Motor neuron (in vitro differentiated cells): ENCODE measurements at regions not wholly inside any gene's neighbourhood (a gene's known extent, or its start where the extent isn't known, plus 50 kb on each side); places are given as distances from the start of the nearest gene placed in this dataset.
"Not testable (repeated sequence)": the region's sequence is repeated elsewhere in the genome, so short reads cannot be mapped to it uniquely, and the experiment has no call there.

Experiments
- ATAC-seq, 8 experiments: fragments of 200-7000 bp; cut with Tn5 transposase; replicated peaks in 6 of 8; 2 replicates each; pipeline ENCODE4 v1.8.0; 2021; ENCODE audit warnings: mild to moderate bottlenecking in 8 of 8, moderate library complexity in 8 of 8
- H3K27ac ChIP-seq, 2 donors: fragments of 250-450 bp; sonication (Bioruptor Pico); 2 replicates each; pipeline ENCODE4 v1.9.0; 2021; ENCODE audit warnings: antibody characterized with exemption in 2 of 2, mild to moderate bottlenecking in 2 of 2, moderate library complexity in 1 of 2
- H3K4me1 ChIP-seq, 2 donors: fragments of 250-450 bp; sonication (Bioruptor Pico); replicated peaks in 1 of 2; 2 replicates each; pipeline ENCODE4 v1.6.1; 2021; ENCODE audit warnings: antibody characterized with exemption in 2 of 2, mild to moderate bottlenecking in 2 of 2, moderate library complexity in 1 of 2
- H3K4me3 ChIP-seq, 5 donors: fragments of 250-450 bp; sonication (Bioruptor Pico); 2 replicates each; pipeline ENCODE4 v1.9.0; 2021; ENCODE audit warnings: antibody characterized with exemption in 5 of 5, mild to moderate bottlenecking in 5 of 5, moderate library complexity in 4 of 5
- WGBS, 10 experiments: fragments of 450-650 bp; shearing (Covaris generic); methylation state at CpG; one replicate each; pipeline ENCODE4 v1.0.0; 2022; 5-methylcytosine and 5-hydroxymethylcytosine counted together
- in situ Hi-C, 9 experiments: fragments of 400-800 bp; cut with MboI; loops; one replicate each; pipeline ENCODE4 v1.15.0; 2021; ENCODE audit warnings: low sequenced_read_pairs in 9 of 9, low pct_unique_long_range_greater_than_20kb in 2 of 9; ENCODE audit not compliant: unreplicated experiment in 9 of 9

DNA sequence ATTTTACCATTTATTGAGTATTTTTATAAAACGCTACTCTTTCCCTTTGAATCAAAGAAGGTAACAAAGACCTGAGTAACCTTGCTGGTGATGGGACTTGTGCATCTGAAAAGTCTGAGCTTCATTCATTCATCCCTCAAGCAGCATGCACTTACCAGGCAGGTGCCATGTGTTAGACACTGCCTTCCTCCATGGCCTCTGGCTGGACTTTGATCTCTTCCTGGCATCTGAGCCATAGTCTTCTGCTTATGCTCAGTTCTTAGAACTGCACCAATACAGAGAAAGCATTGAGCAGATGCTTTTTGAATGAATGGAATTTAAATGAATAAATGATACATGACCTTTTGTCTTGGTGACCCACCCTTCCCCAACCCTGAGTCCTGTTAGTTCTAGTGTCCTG is 251.4 kb upstream of the COPS8 start:
- ATAC-seq, result no peak
- in situ Hi-C loops, result no loop called here

DNA sequence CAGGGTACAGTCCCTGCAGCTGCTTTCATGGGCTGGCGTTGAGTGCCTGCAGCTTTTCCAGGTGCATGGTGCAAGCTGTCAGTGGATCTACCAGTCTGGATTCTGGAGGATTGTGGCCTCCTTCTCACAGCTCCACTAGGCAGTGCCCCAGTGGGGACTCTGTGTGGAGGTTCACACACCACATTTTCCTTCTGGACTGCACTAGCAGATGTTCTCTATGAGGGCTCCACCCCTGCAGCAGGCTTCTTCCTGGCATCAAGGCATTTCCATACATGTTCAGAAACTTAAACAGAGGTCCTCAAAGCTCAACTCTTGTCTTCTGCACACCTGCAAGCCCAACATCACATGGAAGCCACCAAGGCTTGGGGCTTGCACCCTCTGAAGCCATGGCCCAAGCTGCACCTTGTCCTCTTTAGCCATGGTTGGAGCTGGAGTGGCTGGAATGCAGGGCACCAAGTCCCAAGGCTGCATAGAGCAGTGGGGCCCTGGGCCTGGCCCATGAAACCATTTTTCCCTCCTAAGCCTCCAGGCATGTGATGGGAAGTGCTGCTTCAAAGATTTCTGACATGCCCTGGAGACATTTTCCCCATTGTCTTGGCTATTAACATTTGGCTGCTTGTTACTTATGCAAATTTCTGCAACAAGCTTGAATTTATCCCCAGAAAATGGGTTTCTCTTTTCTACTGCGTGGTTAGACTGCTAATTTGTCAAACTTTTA is 250.2 kb upstream of the COPS8 start:
- H3K27ac ChIP-seq, result no peak overlapping the region
- H3K4me3 ChIP-seq, result no peak overlapping the region
- no peaks in the 10 kb centered on the region for H3K4me1 ChIP-seq
- in situ Hi-C loops, result no loop called here
- WGBS, 10 experiments, result 9 to 100% (median 89%) methylated on average over 1 to 2 of the region's 2 CpGs; no CpG with 5 or more reads in 1 of the 10 experiments
- ATAC-seq, result peak in 2 of 8 experiments; percentile 74 to 86

More for the DNA sequence above, 251.4 kb upstream of the COPS8 start:
- no peaks in the 10 kb centered on the region for H3K4me1 ChIP-seq
- no peak overlapping the region for H3K27ac ChIP-seq
- 80 to 100% (median 87%) methylated on average over 1 of the region's 1 CpG; no CpG with 5 or more reads in 4 of the 10 experiments for WGBS, 10 experiments
- H3K4me3 ChIP-seq, result no peak overlapping the region

DNA sequence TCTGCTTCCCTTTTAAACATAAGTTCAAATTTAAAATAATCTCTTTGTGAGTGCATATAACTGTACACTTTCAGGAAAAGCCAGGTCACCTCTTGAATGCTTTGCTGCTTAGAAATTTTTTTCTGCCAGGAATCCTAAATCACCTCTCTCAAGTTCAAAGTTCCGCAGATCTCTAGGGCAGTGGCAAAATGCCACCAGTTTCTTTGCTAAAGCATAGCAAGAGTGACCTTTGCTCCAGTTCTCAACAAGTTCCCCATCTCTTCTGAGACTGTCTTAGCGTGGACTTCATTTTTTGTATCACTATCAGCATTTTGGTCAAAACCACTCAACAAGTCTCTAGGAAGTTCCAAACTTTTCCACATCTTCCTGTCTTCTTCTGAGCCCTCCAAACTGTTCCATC is 249.7 kb upstream of the COPS8 start:
- WGBS, 10 experiments, result 73 to 100% (median 93%) methylated on average over 1 to 2 of the region's 2 CpGs; no CpG with 5 or more reads in 3 of the 10 experiments
- in situ Hi-C loops, result not testable (repeated sequence)

DNA sequence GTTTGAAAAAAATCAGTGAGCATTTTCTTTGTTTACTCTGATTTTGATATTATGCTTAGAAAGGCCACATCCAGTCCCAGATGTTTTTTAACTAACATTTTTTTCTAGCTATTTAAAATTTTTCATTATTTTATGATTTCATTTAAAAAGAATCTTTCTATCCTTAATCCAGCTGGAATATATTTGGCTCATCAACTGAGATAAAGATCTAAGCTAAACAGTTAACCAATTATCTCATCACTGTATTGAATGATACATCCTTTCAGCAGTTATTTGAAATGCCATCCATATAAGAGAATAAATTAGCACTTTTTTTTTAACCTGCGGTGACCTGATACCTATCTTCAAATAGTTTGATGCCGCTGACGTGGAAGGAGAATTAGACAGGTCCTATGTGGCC is 245.5 kb upstream of the COPS8 start:
- in situ Hi-C loops, result no loop called here
- Histone ChIP-seq H3K4me3 (no peak overlapping the region), H3K27ac (no peak overlapping the region), H3K4me1 (no peaks in the 10 kb centered on the region)
- 45 to 100% (median 92%) methylated on average over 3 of the region's 3 CpGs; no CpG with 5 or more reads in 1 of the 10 experiments for WGBS, 10 experiments
- ATAC-seq, result no peak

More for the DNA sequence above, 249.7 kb upstream of the COPS8 start:
- not testable (repeated sequence) for H3K27ac ChIP-seq, ATAC-seq, H3K4me3 ChIP-seq, H3K4me1 ChIP-seq

DNA sequence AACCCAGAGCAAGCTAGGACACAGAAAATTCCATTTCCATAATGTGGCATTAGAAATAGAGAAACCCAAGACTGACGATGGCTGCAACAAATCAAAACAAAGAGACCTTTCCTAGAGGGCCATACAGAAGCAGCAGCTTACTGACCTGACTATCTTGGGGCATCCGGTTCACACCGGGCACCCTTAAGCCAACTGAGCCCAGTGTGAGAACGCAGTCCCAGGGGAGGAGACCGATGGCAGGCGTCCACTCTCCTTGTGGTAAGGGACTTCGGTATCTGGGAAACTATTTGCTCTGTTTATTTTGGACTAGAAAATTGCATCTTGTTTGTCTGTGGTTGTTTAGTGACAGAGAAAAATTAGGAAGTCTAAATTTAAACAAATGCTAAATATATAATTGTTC is 244.8 kb upstream of the COPS8 start:
- Histone ChIP-seq H3K4me1 (no peaks in the 10 kb centered on the region), H3K27ac (no peak overlapping the region), H3K4me3 (no peak overlapping the region)
- ATAC-seq, result no peak
- in situ Hi-C loops, result no loop called here
- 80 to 100% (median 96%) methylated on average over 1 to 7 of the region's 7 CpGs; no CpG with 5 or more reads in 2 of the 10 experiments for WGBS, 10 experiments

DNA sequence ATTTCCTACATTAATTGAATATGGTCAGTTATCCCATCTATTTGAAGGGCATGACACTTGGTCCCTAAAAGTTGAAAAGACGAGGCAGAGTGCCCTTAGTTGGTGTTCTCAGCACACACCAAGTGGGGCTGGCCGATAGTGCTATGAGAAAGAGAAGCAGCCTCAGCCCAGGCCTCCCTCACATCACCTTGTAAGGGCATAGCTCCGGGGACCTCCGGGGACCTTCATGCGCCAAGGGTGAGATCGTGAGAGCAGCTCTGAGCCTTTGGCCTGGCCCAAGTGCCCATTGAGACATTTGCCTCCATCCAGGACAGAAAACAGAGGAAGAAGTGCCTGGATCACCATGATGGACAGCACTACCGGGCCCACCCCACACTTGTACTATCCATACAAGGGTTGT is 244.3 kb upstream of the COPS8 start:
- H3K27ac ChIP-seq, result no peak overlapping the region
- WGBS, 10 experiments, result 80 to 100% (median 88%) methylated on average over 1 to 6 of the region's 7 CpGs; no CpG with 5 or more reads in 4 of the 10 experiments

DNA sequence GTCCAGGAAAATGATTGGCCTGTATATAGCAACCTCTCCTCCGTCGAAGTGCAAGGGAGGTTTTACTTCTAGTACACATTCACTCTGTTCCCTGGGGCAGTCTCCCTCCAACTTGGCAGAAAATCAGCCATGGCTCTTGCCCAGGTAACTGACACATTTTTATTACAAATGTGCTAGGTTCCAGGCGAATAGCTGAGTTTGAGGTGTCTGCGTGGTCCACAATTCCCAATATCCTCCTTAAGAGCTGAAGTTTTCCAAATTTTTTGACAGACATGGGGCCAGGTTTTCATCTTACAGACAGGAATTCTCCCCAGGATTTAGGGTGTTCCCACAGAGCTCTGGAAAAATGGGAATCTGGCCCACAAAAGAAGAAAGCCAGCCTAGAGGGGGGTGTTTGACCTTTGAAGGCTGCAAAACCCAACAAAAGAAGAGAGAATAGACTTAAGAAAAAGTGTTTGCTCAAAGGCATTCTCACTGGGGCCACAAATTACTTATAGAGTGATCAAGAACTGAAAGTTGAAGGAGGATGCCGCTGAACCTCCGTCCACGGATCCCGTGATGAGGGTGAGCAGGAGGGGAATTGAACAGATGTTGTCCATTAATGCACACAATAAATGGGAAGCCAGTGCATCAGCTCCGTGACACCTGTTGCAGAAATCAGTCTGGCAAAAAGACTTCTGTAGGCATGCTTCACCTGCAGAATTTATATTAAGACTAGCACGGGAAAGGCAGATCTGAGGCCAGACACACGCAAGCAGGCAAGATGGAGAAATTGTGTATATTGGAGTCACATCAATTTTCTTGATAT is 242.3 kb upstream of the COPS8 start:
- Histone ChIP-seq H3K4me3 (no peak overlapping the region), H3K4me1 (peaks cover 14 to 15% of the 10 kb centered on the region in 2 donors), H3K27ac (no peak overlapping the region)
- ATAC-seq, result no peak
- WGBS, 10 experiments, result 40 to 88% (median 83%) methylated on average over 1 to 11 of the region's 11 CpGs; no CpG with 5 or more reads in 1 of the 10 experiments
- in situ Hi-C loops, result no loop called here

More for the DNA sequence above, 244.3 kb upstream of the COPS8 start:
- H3K4me3 ChIP-seq, result no peak overlapping the region
- no peaks in the 10 kb centered on the region for H3K4me1 ChIP-seq
- ATAC-seq, result no peak
- in situ Hi-C loops, result no loop called here

DNA sequence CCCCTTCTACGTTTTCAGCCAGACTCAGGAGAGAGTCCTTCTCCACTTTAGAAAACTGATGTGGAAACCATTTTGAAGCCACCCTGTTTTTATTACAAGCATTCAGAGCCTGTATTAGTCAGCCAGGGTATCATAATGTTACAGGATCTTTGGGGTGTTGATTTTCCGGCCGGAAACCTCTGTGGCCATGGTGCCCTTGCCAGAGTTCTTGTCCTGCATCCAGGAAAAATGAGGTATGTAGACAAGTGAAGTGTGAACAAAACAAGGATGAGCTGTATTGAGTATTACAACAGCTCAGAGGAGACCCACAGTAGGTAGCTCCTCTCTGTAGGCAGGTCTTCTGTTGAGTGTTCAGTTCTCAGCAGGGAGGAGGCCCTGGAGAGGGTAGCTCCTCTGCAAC is 241.0 kb upstream of the COPS8 start:
- peak in 1 of 8 experiments; percentile 45 for ATAC-seq
- H3K4me1 ChIP-seq, result peaks cover 20 to 23% of the 10 kb centered on the region in 2 donors
- 33 to 100% (median 88%) methylated on average over 1 to 3 of the region's 3 CpGs; no CpG with 5 or more reads in 6 of the 10 experiments for WGBS, 10 experiments
- in situ Hi-C loops, result no loop called here
- H3K4me3 ChIP-seq, result no peak overlapping the region
- H3K27ac ChIP-seq, result no peak overlapping the region

DNA sequence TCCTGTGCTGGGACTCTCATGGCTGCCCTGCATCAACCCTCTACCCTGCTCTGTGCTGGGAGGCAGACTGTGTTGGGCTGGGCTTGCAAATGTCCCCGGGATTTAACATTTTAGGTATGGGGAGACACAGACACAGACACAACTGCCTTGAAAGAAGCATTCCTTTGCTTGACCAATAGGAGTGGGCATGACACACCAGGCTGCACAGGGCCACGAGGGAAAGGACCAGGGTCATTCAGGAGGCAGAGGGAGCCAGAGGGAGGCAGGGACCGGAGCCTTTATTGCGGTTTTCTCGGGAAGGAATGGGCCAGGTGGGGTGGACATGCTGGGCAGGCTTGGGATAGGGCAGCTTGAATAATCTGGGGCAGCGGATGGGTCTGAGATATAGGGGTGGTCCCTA is 238.7 kb upstream of the COPS8 start:
- in situ Hi-C loops, result no loop called here
- H3K27ac ChIP-seq, result peak overlapping the region in 1 of 2 donors; percentile 5
- peak in 6 of 8 experiments; percentile 7 to 59 (median 14) for ATAC-seq
- no peak overlapping the region for H3K4me3 ChIP-seq
- H3K4me1 ChIP-seq, result peaks cover 31 to 34% of the 10 kb centered on the region in 2 donors
- 26 to 60% (median 33%) methylated on average over 2 to 5 of the region's 6 CpGs; no CpG with 5 or more reads in 5 of the 10 experiments for WGBS, 10 experiments

DNA sequence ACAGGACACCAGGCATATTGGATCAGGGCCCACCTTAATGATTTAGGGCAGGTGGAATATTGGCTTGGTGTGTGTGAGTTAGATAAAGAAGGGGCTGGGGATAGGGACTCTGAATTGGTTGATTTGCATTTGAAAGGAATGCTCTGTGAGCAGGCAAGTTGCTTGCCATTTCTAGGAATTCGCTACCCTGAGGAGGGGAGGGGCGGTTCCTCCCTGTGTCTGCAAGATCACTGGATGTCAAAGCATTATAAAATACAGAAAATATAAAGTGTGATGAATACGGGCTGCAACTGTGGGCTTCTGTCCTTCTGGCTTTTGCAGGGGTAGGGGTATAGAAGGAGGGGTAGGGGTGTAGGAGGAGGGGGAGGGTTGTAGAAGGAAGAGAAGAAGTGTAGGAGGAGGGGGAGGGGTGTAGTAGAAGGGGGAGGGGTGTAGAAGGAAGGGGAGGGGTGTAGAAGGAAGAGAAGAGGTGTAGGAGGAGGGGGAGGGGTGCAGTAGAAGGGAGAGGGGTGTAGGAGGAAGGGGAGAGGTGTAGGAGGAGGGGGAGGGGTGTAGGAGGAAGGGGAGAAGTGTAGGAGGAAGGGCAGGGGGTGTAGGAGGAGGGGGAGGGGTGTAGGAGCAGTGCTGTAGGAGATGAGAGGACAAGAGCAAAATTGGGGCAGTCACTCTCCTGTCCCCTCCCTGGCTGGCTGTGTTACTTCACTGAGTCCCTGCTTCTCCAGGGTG is 238.0 kb upstream of the COPS8 start:
- in situ Hi-C loops, result no loop called here
- peak in 6 of 8 experiments; percentile 28 to 53 (median 36) for ATAC-seq
- peaks cover 36 to 40% of the 10 kb centered on the region in 2 donors for H3K4me1 ChIP-seq
- 17 to 55% (median 40%) methylated on average over 1 to 2 of the region's 3 CpGs; no CpG with 5 or more reads in 7 of the 10 experiments for WGBS, 10 experiments
- peak overlapping the region; percentile 22 to 52 for H3K27ac ChIP-seq
- H3K4me3 ChIP-seq, result no peak overlapping the region

DNA sequence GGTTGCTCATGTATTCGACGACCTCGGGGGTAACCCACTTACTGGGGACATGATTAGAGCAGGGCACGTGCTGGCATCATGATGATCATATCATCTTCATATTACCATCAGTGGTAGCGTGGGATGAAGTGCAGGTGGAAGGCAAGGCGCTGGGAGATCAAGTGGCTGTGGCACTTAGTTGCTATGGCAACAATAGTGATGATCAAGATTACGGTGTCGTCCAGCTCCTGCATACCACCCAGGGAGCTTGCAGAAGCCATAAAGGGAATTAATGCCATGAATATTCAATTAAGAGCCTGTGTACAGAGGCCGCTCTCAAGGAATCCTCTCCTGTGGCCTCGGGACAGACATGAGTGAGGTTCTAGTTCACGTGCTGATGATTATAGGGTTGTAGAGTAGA is 237.2 kb upstream of the COPS8 start:
- in situ Hi-C loops, result no loop called here
- WGBS, 10 experiments, result 20 to 95% (median 62%) methylated on average over 4 to 8 of the region's 11 CpGs; no CpG with 5 or more reads in 3 of the 10 experiments
- Histone ChIP-seq H3K4me1 (peaks cover 44 to 48% of the 10 kb centered on the region in 2 donors), H3K4me3 (no peak overlapping the region), H3K27ac (peak overlapping the region; percentile 52 to 55)
- peak in 6 of 8 experiments; percentile 81 to 96 (median 87) for ATAC-seq

DNA sequence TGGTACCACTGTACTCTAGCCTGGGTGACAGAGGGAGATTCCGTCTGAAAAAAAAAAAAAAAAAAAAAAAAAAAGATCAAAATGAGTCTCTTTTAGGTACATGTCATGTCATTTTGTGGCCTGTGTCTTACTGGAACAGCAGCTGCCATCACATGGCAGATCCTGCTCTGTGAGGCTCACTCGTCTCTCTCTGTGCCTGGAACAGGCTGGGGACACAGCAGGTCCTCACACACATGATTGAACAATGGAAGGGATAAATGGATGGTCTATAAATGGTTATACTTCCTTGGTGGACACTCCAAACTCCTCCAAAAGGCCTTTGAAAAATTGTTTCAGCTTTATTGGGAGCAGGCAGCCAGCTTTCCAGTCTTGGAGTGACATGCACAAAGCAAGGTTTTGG is 236.2 kb upstream of the COPS8 start:
- 83 to 100% (median 86%) methylated on average over 1 of the region's 2 CpGs; no CpG with 5 or more reads in 7 of the 10 experiments for WGBS, 10 experiments
- in situ Hi-C loops, result no loop called here
- Histone ChIP-seq H3K4me3 (no peak overlapping the region), H3K27ac (no peak overlapping the region), H3K4me1 (peaks cover 50 to 54% of the 10 kb centered on the region in 2 donors)
- ATAC-seq, result no peak
